HEK293 (cell line): ENCODE measurements at regions not wholly inside any gene's neighbourhood (a gene's known extent, or its start where the extent isn't known, plus 50 kb on each side); places are given as distances from the start of the nearest gene placed in this dataset.
A peak's percentile ranks its signal among the peaks of the same experiment; 100 is the strongest.

ENCODE experiments used
- CTCF ChIA-PET: fragments of 350-600 bp; formaldehyde crosslinking; extraction: SDS; loops from one replicate; lab custom pipeline; 2021; ENCODE audit warnings: antibody characterized with exemption; lab: Yijun Ruan, JAX
- POLR2A ChIA-PET: fragments of 300-600 bp; formaldehyde crosslinking; extraction: SDS; loops from one replicate; lab custom pipeline; 2020; ENCODE audit warnings: antibody characterized with exemption, inconsistent platforms; lab: Yijun Ruan, JAX
- H3K27ac ChIP-seq: fragments of 200-500 bp; sonication (Bioruptor generic); 2 replicates; pipeline ENCODE4 v1.5.1; 2014; ENCODE audit warnings: low read depth, low read length, control low read depth, inconsistent platforms; ENCODE audit errors: extremely low read depth
- H3K36me3 ChIP-seq, 2 experiments: fragments of 200-500 bp in 1 of 2; sonication (Bioruptor generic) in 1 of 2; 1 replicate in 1 of 2; 2 replicates in 1 of 2; pipeline ENCODE4 v1.5.1; 2014 to 2017; ENCODE audit warnings: inconsistent platforms in 2 of 2, low read length in 2 of 2; ENCODE audit not compliant: control insufficient read depth in 2 of 2, insufficient read depth in 1 of 2
- H3K4me1 ChIP-seq: fragments of 200-500 bp; sonication (Bioruptor generic); 2 replicates; pipeline ENCODE4 v1.5.1; 2014; ENCODE audit warnings: mild to moderate bottlenecking, low read length, inconsistent platforms; ENCODE audit not compliant: control insufficient read depth, insufficient read depth
- H3K4me3 ChIP-seq: 2 replicates; pipeline ENCODE4 v1.5.1; 2011; ENCODE audit warnings: low read depth, mild to moderate bottlenecking, control low read depth, low read length, moderate library complexity
- H3K9me3 ChIP-seq: fragments of 200-500 bp; sonication (Bioruptor generic); 2 replicates; pipeline ENCODE4 v1.5.1; 2014; ENCODE audit warnings: low read depth, low read length, inconsistent platforms; ENCODE audit not compliant: control insufficient read depth, insufficient read depth
- BCL11B ChIP-seq: fragments of 450-650 bp; formaldehyde crosslinking; IDR thresholded peaks from 2 replicates; pipeline ENCODE4 v1.5.1; 2016; ENCODE audit warnings: low read depth, missing biosample characterization, missing genetic modification characterization
- CTCF ChIP-seq: fragments of 450-650 bp; formaldehyde crosslinking; IDR thresholded peaks from 2 replicates; pipeline ENCODE4 v1.5.1; 2016; ENCODE audit warnings: missing biosample characterization, missing genetic modification characterization
- EGR2 ChIP-seq: fragments of 450-650 bp; formaldehyde crosslinking; IDR thresholded peaks from 2 replicates; pipeline ENCODE4 v1.5.1; 2016; ENCODE audit warnings: low read depth, missing biosample characterization, missing genetic modification characterization
- INSM2 ChIP-seq: fragments of 450-650 bp; formaldehyde crosslinking; IDR thresholded peaks from 2 replicates; pipeline ENCODE4 v1.5.1; 2016; ENCODE audit warnings: missing biosample characterization, missing genetic modification characterization
- KLF7 ChIP-seq: fragments of 450-650 bp; formaldehyde crosslinking; IDR thresholded peaks from 2 replicates; pipeline ENCODE4 v1.5.1; 2016; ENCODE audit warnings: missing biosample characterization, missing genetic modification characterization, borderline replicate concordance
- YY1 ChIP-seq: fragments of 450-650 bp; formaldehyde crosslinking; IDR thresholded peaks from 2 replicates; pipeline ENCODE4 v1.5.1; 2018; ENCODE audit warnings: missing biosample characterization, missing genetic modification characterization
- ZNF148 ChIP-seq: fragments of 450-650 bp; formaldehyde crosslinking; IDR thresholded peaks from 2 replicates; pipeline ENCODE4 v1.5.0; 2017; ENCODE audit warnings: missing biosample characterization, missing genetic modification characterization, borderline replicate concordance
- ZNF16 ChIP-seq: fragments of 450-650 bp; formaldehyde crosslinking; IDR thresholded peaks from 2 replicates; pipeline ENCODE4 v1.5.1; 2016; ENCODE audit warnings: low read depth, missing biosample characterization, missing genetic modification characterization
- ZNF248 ChIP-seq: fragments of 450-650 bp; formaldehyde crosslinking; IDR thresholded peaks from 2 replicates; pipeline ENCODE4 v1.5.1; 2017; ENCODE audit warnings: missing biosample characterization, missing genetic modification characterization
- ZNF354C ChIP-seq: fragments of 450-650 bp; formaldehyde crosslinking; IDR thresholded peaks from 2 replicates; pipeline ENCODE4 v1.5.1; 2016; ENCODE audit warnings: missing biosample characterization, missing genetic modification characterization, low read depth, borderline replicate concordance
- ZNF449 ChIP-seq: fragments of 450-650 bp; formaldehyde crosslinking; IDR thresholded peaks from 2 replicates; pipeline ENCODE4 v1.5.1; 2017; ENCODE audit warnings: missing biosample characterization, mild to moderate bottlenecking, missing genetic modification characterization, moderate library complexity
- ZNF530 ChIP-seq: fragments of 450-650 bp; formaldehyde crosslinking; IDR thresholded peaks from 2 replicates; pipeline ENCODE4 v1.5.1; 2016; ENCODE audit warnings: low read depth, missing biosample characterization, missing genetic modification characterization
- ZNF654 ChIP-seq: fragments of 450-650 bp; formaldehyde crosslinking; IDR thresholded peaks from 2 replicates; pipeline ENCODE4 v1.5.1; 2016; ENCODE audit warnings: low read depth, missing biosample characterization, missing genetic modification characterization
- ZNF677 ChIP-seq: fragments of 450-650 bp; IDR thresholded peaks from 2 replicates; pipeline ENCODE4 v1.5.0; 2018; ENCODE audit warnings: missing biosample characterization, mild to moderate bottlenecking, missing genetic modification characterization, moderate library complexity
- ZNF747 ChIP-seq: fragments of 450-650 bp; formaldehyde crosslinking; IDR thresholded peaks from 2 replicates; pipeline ENCODE4 v1.5.1; 2016; ENCODE audit warnings: missing biosample characterization, missing genetic modification characterization
- ZNF776 ChIP-seq: fragments of 450-650 bp; formaldehyde crosslinking; IDR thresholded peaks from 2 replicates; pipeline ENCODE4 v1.5.0; 2017; ENCODE audit warnings: missing biosample characterization, missing genetic modification characterization, borderline replicate concordance
- ZNF837 ChIP-seq: fragments of 450-650 bp; formaldehyde crosslinking; IDR thresholded peaks from 2 replicates; pipeline ENCODE4 v1.5.1; 2016; ENCODE audit warnings: missing biosample characterization, missing genetic modification characterization
- ZNF843 ChIP-seq: fragments of 450-650 bp; formaldehyde crosslinking; IDR thresholded peaks from 2 replicates; pipeline ENCODE4 v1.5.1; 2016; ENCODE audit warnings: missing biosample characterization, missing genetic modification characterization
- ZSCAN23 ChIP-seq: fragments of 450-650 bp; formaldehyde crosslinking; IDR thresholded peaks from 2 replicates; pipeline ENCODE4 v1.5.1; 2016; ENCODE audit warnings: missing biosample characterization, missing genetic modification characterization

- CTCF ChIA-PET: interaction anchor here (0.6 to 4.9 kb wide), 36 partner anchors 8 to 237 kb away, joined by 3 to 33 read pairs (median 3); no protein-coding TSS in a partner anchor
- TF ChIP-seq INSM2 (tag by site-specific recombination) (no peak), ZNF654 (tag by site-specific recombination) (peak; percentile 21; the same call in 1 of the 2 replicates), BCL11B (no peak)
- no peaks in the 10 kb centered on the region; the same call in 1 of the 2 replicates for H3K9me3 ChIP-seq
Measured at GRCh38 chr14:106556665-106557289, 1030.4 kb downstream of the TMEM121 start.

GRCh38 chr14:106562451-106562850, 1036.1 kb downstream of the TMEM121 start:
- Histone ChIP-seq H3K36me3 (no peaks in the 10 kb centered on the region), H3K27ac (no peak overlapping the region), H3K4me1 (no peaks in the 10 kb centered on the region), H3K9me3 (no peaks in the 10 kb centered on the region), H3K4me3 (no peak overlapping the region)
- POLR2A ChIA-PET: no interaction called here
- TF ChIP-seq ZNF16 (tag by site-specific recombination): no peak
- CTCF ChIA-PET: no interaction called here

More at GRCh38 chr14:106556665-106557289, 1030.4 kb downstream of the TMEM121 start:
- H3K4me3 ChIP-seq: no peak overlapping the region
- no peak overlapping the region for H3K27ac ChIP-seq
- H3K4me1 ChIP-seq: no peaks in the 10 kb centered on the region
- POLR2A ChIA-PET: no interaction called here
- no peaks in the 10 kb centered on the region for H3K36me3 ChIP-seq

- Histone ChIP-seq H3K4me1 (no peaks in the 10 kb centered on the region), H3K4me3 (no peak overlapping the region), H3K9me3 (no peaks in the 10 kb centered on the region), H3K36me3 (no peaks in the 10 kb centered on the region), H3K27ac (no peak overlapping the region)
- no peak for TF ChIP-seq KLF7
- TF ChIP-seq CTCF (tag by site-specific recombination): 0 out of 2 replicates have a peak, but pooled peaks have one; percentile 29
- no peak for TF ChIP-seq YY1 (tag by site-specific recombination)
- TF ChIP-seq EGR2 (tag by site-specific recombination): no peak
- TF ChIP-seq ZNF747 (tag by site-specific recombination): no peak
- peak; percentile 42 for TF ChIP-seq ZNF654 (tag by site-specific recombination)
- TF ChIP-seq ZNF843 (tag by site-specific recombination): no peak
- TF ChIP-seq ZNF837 (tag by site-specific recombination): no peak
- ChIA-PET CTCF (interaction anchor here (0.6 to 3.5 kb wide), 45 partner anchors 8 to 309 kb away, joined by 3 to 33 read pairs (median 4); no protein-coding TSS in a partner anchor), POLR2A (no interaction called here)
Measured at GRCh38 chr14:106564058-106564643, 1037.8 kb downstream of the TMEM121 start.

GRCh38 chr14:106578481-106578880, 1052.1 kb downstream of the TMEM121 start:
- Histone ChIP-seq H3K36me3 (no peaks in the 10 kb centered on the region), H3K4me3 (no peak overlapping the region), H3K9me3 (no peaks in the 10 kb centered on the region; the same call in 1 of the 2 replicates), H3K27ac (no peak overlapping the region), H3K4me1 (no peaks in the 10 kb centered on the region)
- ChIA-PET POLR2A (no interaction called here), CTCF (no interaction called here)
- no peak for TF ChIP-seq ZNF677 (tag by site-specific recombination)
- no peak for TF ChIP-seq ZNF449 (tag by site-specific recombination)
- no peak for TF ChIP-seq ZNF148 (tag by site-specific recombination)
- TF ChIP-seq ZSCAN23 (tag by site-specific recombination): no peak
- TF ChIP-seq ZNF248 (tag by site-specific recombination): no peak
- no peak for TF ChIP-seq ZNF354C
- no peak for TF ChIP-seq ZNF530 (tag by site-specific recombination)
- no peak for TF ChIP-seq YY1 (tag by site-specific recombination)
- no peak for TF ChIP-seq ZNF776 (tag by site-specific recombination)
